WERI-Rb-1 (cell line): ENCODE measurements at regions not wholly inside any gene's neighbourhood (a gene's known extent, or its start where the extent isn't known, plus 50 kb on each side); places are given as distances from the start of the nearest gene placed in this dataset.
"Not testable (repeated sequence)": the region's sequence is repeated elsewhere in the genome, so short reads cannot be mapped to it uniquely, and the experiment has no call there.

Source experiments
- DNase-seq: peaks from one replicate; pipeline ENCODE4 v3.0.0-alpha.2; 2020
- H3K27ac ChIP-seq: fragments of 250-450 bp; sonication (Bioruptor Pico); 2 replicates; pipeline ENCODE4 v1.5.1; 2020; ENCODE audit warnings: mild to moderate bottlenecking, moderate library complexity
- H3K27me3 ChIP-seq: fragments of 250-450 bp; sonication (Bioruptor Pico); 2 replicates; pipeline ENCODE4 v1.5.1; 2021; ENCODE audit warnings: mild to moderate bottlenecking, low read depth, moderate library complexity; ENCODE audit not compliant: insufficient read depth, severe bottlenecking
- H3K36me3 ChIP-seq: fragments of 250-450 bp; sonication (Bioruptor Pico); 2 replicates; pipeline ENCODE4 v1.5.1; 2020; ENCODE audit warnings: mild to moderate bottlenecking, moderate library complexity
- H3K4me3 ChIP-seq: 2 replicates; pipeline ENCODE4 v1.5.1; 2011; ENCODE audit warnings: low read depth, mild to moderate bottlenecking, control low read depth, low read length
- H3K9me3 ChIP-seq: fragments of 250-450 bp; sonication (Bioruptor Pico); 2 replicates; pipeline ENCODE4 v1.5.1; 2021; ENCODE audit warnings: mild to moderate bottlenecking, moderate library complexity; ENCODE audit not compliant: severe bottlenecking
- CTCF ChIP-seq: IDR thresholded peaks from 2 replicates; pipeline ENCODE4 v1.5.1; 2011; ENCODE audit warnings: low read depth, mild to moderate bottlenecking, control low read depth, inconsistent platforms, low read length

DNA sequence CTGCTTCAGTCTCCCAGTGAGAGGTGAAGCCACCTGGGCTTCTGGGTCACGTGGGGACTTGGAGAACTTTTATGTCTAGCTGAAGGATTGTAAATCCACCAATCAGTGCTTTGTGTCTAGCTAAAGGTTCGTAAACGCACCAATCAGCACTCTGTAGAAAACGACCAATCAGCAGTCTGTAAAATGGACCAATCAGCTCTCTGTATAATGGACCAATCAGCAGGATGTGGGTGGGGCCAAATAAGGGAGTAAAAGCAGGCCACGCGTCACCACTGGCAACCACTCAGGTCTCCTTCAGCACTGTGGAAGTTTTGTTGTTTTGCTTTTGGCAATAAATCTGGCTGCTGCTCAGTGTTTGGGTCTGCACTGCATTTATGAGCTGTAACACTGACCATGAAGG is 69.1 kb upstream of the NREP start:
- Histone ChIP-seq H3K27ac (no peak overlapping the region), H3K9me3 (no peaks in the 10 kb centered on the region), H3K4me3 (no peak overlapping the region), H3K27me3 (no peaks in the 10 kb centered on the region), H3K36me3 (no peaks in the 10 kb centered on the region)
- no peak for TF ChIP-seq CTCF
- no peak for DNase-seq

- no peak overlapping the region for H3K4me3 ChIP-seq
- H3K36me3 ChIP-seq, result no peaks in the 10 kb centered on the region
- H3K9me3 ChIP-seq, result peaks cover 3% of the 10 kb centered on the region
- H3K27me3 ChIP-seq, result no peaks in the 10 kb centered on the region
- no peak overlapping the region for H3K27ac ChIP-seq
- no peak for DNase-seq
- TF ChIP-seq CTCF, result no peak
Observed at GRCh38 chr5:111820072-111820471, 63.1 kb upstream of the NREP start.

GRCh38 chr5:111819028-111819427 is 62.0 kb upstream of the NREP start:
- not testable (repeated sequence) for H3K4me3 ChIP-seq, H3K27me3 ChIP-seq, H3K9me3 ChIP-seq, H3K27ac ChIP-seq, DNase-seq, H3K36me3 ChIP-seq

DNA sequence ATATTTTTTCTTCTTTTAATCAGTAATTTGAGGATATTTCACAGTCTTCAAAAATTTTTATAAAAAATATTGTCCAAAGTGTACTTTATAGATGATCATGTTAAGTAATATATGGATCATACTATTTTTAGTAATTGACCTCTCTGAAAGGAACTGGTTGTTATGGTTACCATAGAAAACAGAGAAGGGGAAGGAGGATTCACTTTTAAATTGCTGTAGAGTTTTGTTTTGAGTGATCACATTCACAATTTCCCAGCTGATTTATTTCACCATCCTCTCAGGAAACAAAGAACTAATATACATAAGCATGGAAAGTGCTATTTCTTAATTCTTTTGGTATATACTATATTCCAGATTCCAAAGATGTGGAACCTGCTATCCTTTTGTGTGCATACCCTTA is 56.5 kb upstream of the NREP start:
- no peaks in the 10 kb centered on the region for H3K27me3 ChIP-seq
- no peaks in the 10 kb centered on the region for H3K9me3 ChIP-seq
- H3K36me3 ChIP-seq, result no peaks in the 10 kb centered on the region
- DNase-seq, result no peak
- no peak for TF ChIP-seq CTCF
- H3K4me3 ChIP-seq, result no peak overlapping the region
- no peak overlapping the region for H3K27ac ChIP-seq

GRCh38 chr5:111810112-111810511 is 53.1 kb upstream of the NREP start:
- H3K9me3 ChIP-seq, result no peaks in the 10 kb centered on the region
- no peaks in the 10 kb centered on the region for H3K27me3 ChIP-seq
- H3K4me3 ChIP-seq, result no peak overlapping the region
- no peak for DNase-seq
- TF ChIP-seq CTCF, result no peak
- H3K27ac ChIP-seq, result no peak overlapping the region
- H3K36me3 ChIP-seq, result no peaks in the 10 kb centered on the region
